Ureter (tissue), 1 donor: ENCODE measurements at regions not wholly inside any gene's neighbourhood (a gene's known extent, or its start where the extent isn't known, plus 50 kb on each side); places are given as distances from the start of the nearest gene placed in this dataset.

Experiments used
- DNase-seq: peaks from one replicate; pipeline ENCODE4 v3.0.0-alpha.2; 2020; ENCODE audit warnings: low spot score
- donor health status: DM: yes; HTN: yes; CAD: no.

GRCh38 chr3:159813822-159814531, 174.7 kb upstream of the IL12A start:
- peak; percentile 48 for DNase-seq

GRCh38 chr3:159816512-159816911, 172.1 kb upstream of the IL12A start:
- DNase-seq, result no peak

- no peak for DNase-seq
Measured at GRCh38 chr3:159817126-159817525, 171.5 kb upstream of the IL12A start.

GRCh38 chr3:159817571-159817970, 171.1 kb upstream of the IL12A start:
- DNase-seq, result no peak

GRCh38 chr3:159818399-159818798, 170.2 kb upstream of the IL12A start:
- DNase-seq, result no peak

- DNase-seq, result no peak
Measured at GRCh38 chr3:159818997-159819500, 169.6 kb upstream of the IL12A start.

GRCh38 chr3:159819676-159820075, 169.0 kb upstream of the IL12A start:
- no peak for DNase-seq

GRCh38 chr3:159821110-159821509, 167.5 kb upstream of the IL12A start:
- no peak for DNase-seq

- DNase-seq, result no peak
Measured at GRCh38 chr3:159821736-159822135, 166.9 kb upstream of the IL12A start.

GRCh38 chr3:159823780-159824179, 164.9 kb upstream of the IL12A start:
- no peak for DNase-seq

- no peak for DNase-seq
Measured at GRCh38 chr3:159824333-159824732, 164.3 kb upstream of the IL12A start.

GRCh38 chr3:159825216-159825854, 163.3 kb upstream of the IL12A start:
- DNase-seq, result no peak

- no peak for DNase-seq
Measured at GRCh38 chr3:159828542-159828943, 160.1 kb upstream of the IL12A start.

GRCh38 chr3:159829056-159829455, 159.6 kb upstream of the IL12A start:
- no peak for DNase-seq

- DNase-seq, result peak; percentile 79
Measured at GRCh38 chr3:159829539-159830227, 159.0 kb upstream of the IL12A start.

- no peak for DNase-seq
Measured at GRCh38 chr3:159830523-159831154, 158.0 kb upstream of the IL12A start.

- no peak for DNase-seq
Measured at GRCh38 chr3:159831466-159831865, 157.2 kb upstream of the IL12A start.

- no peak for DNase-seq
Measured at GRCh38 chr3:159832024-159832423, 156.6 kb upstream of the IL12A start.

- no peak for DNase-seq
Measured at GRCh38 chr3:159835126-159835525, 153.5 kb upstream of the IL12A start.

- no peak for DNase-seq
Measured at GRCh38 chr3:159837725-159838124, 150.9 kb upstream of the IL12A start.

GRCh38 chr3:159838938-159839337, 149.7 kb upstream of the IL12A start:
- no peak for DNase-seq
